HG02852 (cell line): ENCODE measurements at regions not wholly inside any gene's neighbourhood (a gene's known extent, or its start where the extent isn't known, plus 50 kb on each side); places are given as distances from the start of the nearest gene placed in this dataset.
"Not testable (repeated sequence)": the region's sequence is repeated elsewhere in the genome, so short reads cannot be mapped to it uniquely, and the experiment has no call there.

Experiments used
- ATAC-seq: cut with Tn5 transposase; IDR thresholded peaks from one replicate; pipeline ENCODE4 v1.9.1; 2021; ENCODE audit warnings: mild to moderate bottlenecking, moderate library complexity; ENCODE audit not compliant: unreplicated experiment

GRCh38 chr7:8809320-8809719 lies 375.9 kb downstream of the NXPH1 start:
- ATAC-seq = no peak

GRCh38 chr7:8817448-8818036 lies 384.1 kb downstream of the NXPH1 start:
- no peak for ATAC-seq

GRCh38 chr7:8818406-8818805 lies 385.0 kb downstream of the NXPH1 start:
- ATAC-seq = no peak

- ATAC-seq = no peak
Measured at GRCh38 chr7:8822595-8822994, 389.2 kb downstream of the NXPH1 start.

GRCh38 chr7:8823486-8823885 lies 390.1 kb downstream of the NXPH1 start:
- ATAC-seq = no peak

GRCh38 chr7:8827329-8827728 lies 393.9 kb downstream of the NXPH1 start:
- no peak for ATAC-seq

GRCh38 chr7:8829100-8829499 lies 395.7 kb downstream of the NXPH1 start:
- no peak for ATAC-seq

GRCh38 chr7:8831376-8831775 lies 398.0 kb downstream of the NXPH1 start:
- no peak for ATAC-seq

GRCh38 chr7:8833355-8833754 lies 399.9 kb downstream of the NXPH1 start:
- ATAC-seq = no peak

GRCh38 chr7:8841171-8841570 lies 407.8 kb downstream of the NXPH1 start:
- no peak for ATAC-seq

GRCh38 chr7:8871716-8872115 lies 438.3 kb downstream of the NXPH1 start:
- ATAC-seq = no peak

- no peak for ATAC-seq
Measured at GRCh38 chr7:8881916-8882315, 448.5 kb downstream of the NXPH1 start.

GRCh38 chr7:8885480-8886000 lies 452.1 kb downstream of the NXPH1 start:
- ATAC-seq = no peak

- not testable (repeated sequence) for ATAC-seq
Measured at GRCh38 chr7:8890346-8890745, 456.9 kb downstream of the NXPH1 start.

- ATAC-seq = no peak
Measured at GRCh38 chr7:8893775-8894174, 460.4 kb downstream of the NXPH1 start.

GRCh38 chr7:8906396-8907075 lies 473.1 kb downstream of the NXPH1 start:
- ATAC-seq = no peak

- no peak for ATAC-seq
Measured at GRCh38 chr7:8908889-8909288, 475.5 kb downstream of the NXPH1 start.

GRCh38 chr7:8913682-8914081 lies 480.3 kb downstream of the NXPH1 start:
- ATAC-seq = no peak

GRCh38 chr7:8921807-8922206 lies 488.4 kb downstream of the NXPH1 start:
- ATAC-seq = no peak

GRCh38 chr7:8922726-8923125 lies 489.3 kb downstream of the NXPH1 start:
- ATAC-seq = no peak

- ATAC-seq = no peak
Measured at GRCh38 chr7:8923164-8923806, 489.9 kb downstream of the NXPH1 start.
